Stomach (tissue), 8 donors: ENCODE measurements at regions not wholly inside any gene's neighbourhood (a gene's known extent, or its start where the extent isn't known, plus 50 kb on each side); places are given as distances from the start of the nearest gene placed in this dataset.

ENCODE experiments used
- DNase-seq, 2 donors: peaks; one replicate each; pipeline versions ENCODE4 v3.0.0 to v3.0.0-alpha.2; 2013 to 2019
- H3K27ac ChIP-seq, 5 donors: fragments of 200-600 bp in 4 of 5; sonication (generic) in 4 of 5; one replicate each; pipeline ENCODE4 v1.5.1; 2013 to 2019; ENCODE audit warnings: mild to moderate bottlenecking in 1 of 5, moderate library complexity in 1 of 5
- H3K27me3 ChIP-seq, 3 donors: fragments of 200-600 bp; sonication (generic); one replicate each; pipeline ENCODE4 v1.5.1; 2017 to 2019; ENCODE audit warnings: mixed run types in 1 of 3
- H3K36me3 ChIP-seq, 4 donors: fragments of 200-600 bp; sonication (generic); 1 replicate in 3 of 4; 2 replicates in 1 of 4; pipeline ENCODE4 v1.5.1; 2016 to 2019
- H3K4me1 ChIP-seq, 4 donors: fragments of 200-600 bp; sonication (generic); one replicate each; pipeline ENCODE4 v1.5.1; 2016 to 2019
- H3K4me3 ChIP-seq, 4 donors: fragments of 200-600 bp; sonication (generic) in 3 of 4; one replicate each; pipeline ENCODE4 v1.5.1; 2016 to 2019; ENCODE audit warnings: mild to moderate bottlenecking in 1 of 4
- H3K9me3 ChIP-seq, 4 donors: fragments of 200-600 bp; sonication (generic); one replicate each; pipeline ENCODE4 v1.5.1; 2016 to 2019
- EP300 ChIP-seq: sonication (generic); formaldehyde crosslinking; IDR thresholded peaks from one replicate; pipeline ENCODE4 v1.6.1; 2017; ENCODE audit warnings: antibody characterized with exemption
- POLR2A ChIP-seq, 4 donors: fragments of 450-650 bp; IDR thresholded peaks; one replicate each; pipeline ENCODE4 v1.6.1; 2016; ENCODE audit warnings: antibody characterized with exemption in 4 of 4, control low read depth in 2 of 4, mild to moderate bottlenecking in 1 of 4, moderate library complexity in 1 of 4
- POLR2AphosphoS5 ChIP-seq, 3 donors: sonication (generic); formaldehyde crosslinking; IDR thresholded peaks; one replicate each; pipeline ENCODE4 v1.6.1; 2016; ENCODE audit warnings: antibody characterized with exemption in 3 of 3
- whole genome bisulfite sequencing, 5 donors: extraction: QIAGEN DNeasy Blood & Tissue Kit in 3 of 5; methylation state at CpG; one replicate each; pipeline versions ENCODE4 v1.1.5 to v1.1.7; 2013 to 2018; 5-methylcytosine and 5-hydroxymethylcytosine counted together
- intact Hi-C: fragments of 100-400 bp; cut with DNase I; formaldehyde crosslinking; loops from one replicate; pipeline ENCODE4 v1.15.1; 2023; ENCODE audit warnings: low total_unique reads
- TF ChIP-seq, protein P1 (sequence below), 7 experiments: fragments of 450-650 bp in 4 of 7; fragments of 200-600 bp in 3 of 7; sonication (generic) in 3 of 7; IDR thresholded peaks; one replicate each; pipeline ENCODE4 v1.5.1; 2016 to 2019; ENCODE audit warnings: antibody characterized with exemption in 7 of 7, control low read depth in 2 of 7, mild to moderate bottlenecking in 1 of 7
- donor health status: healthy with polysubstance abuse.
- donor health status: Bipolar disorder and iron deficiency.
- donor health status: healthy.

DNA sequence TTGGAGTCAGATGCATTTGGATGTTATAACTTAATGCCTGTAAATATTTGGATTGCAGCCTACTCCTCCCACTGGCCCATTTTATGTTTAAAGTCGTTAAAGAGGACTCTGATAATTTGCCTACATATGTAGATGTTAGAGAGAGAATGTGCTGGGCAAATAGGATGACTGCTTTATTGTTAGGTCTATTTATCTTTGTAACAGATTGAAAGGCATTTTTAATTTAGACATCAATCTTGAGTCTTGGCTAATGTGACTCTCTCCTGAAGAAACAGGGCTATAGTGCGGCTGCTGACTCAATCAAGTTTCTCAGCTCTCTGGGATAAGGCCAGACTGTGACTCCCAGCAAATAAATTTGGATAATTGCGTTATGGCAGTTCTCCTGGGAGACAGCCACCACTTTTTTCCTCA, 1101.4 kb downstream of the CBLN2 start:
- WGBS, 5 donors: 23 to 31% (median 24%) methylated on average over 3 of the region's 3 CpGs
- peak in 1 of 2 donors; percentile 53 for DNase-seq
- Histone ChIP-seq H3K27ac (no peak overlapping the region), H3K27me3 (no peaks in the 10 kb centered on the region), H3K36me3 (no peaks in the 10 kb centered on the region), H3K9me3 (peaks cover 0 to 18% (median 7%) of the 10 kb centered on the region in 4 donors), H3K4me1 (no peaks in the 10 kb centered on the region), H3K4me3 (no peak overlapping the region)
- TF ChIP-seq POLR2A (IDR thresholded peaks at IDR 0.05) (no peak), POLR2AphosphoS5 (IDR thresholded peaks at IDR 0.05) (no peak), EP300 (no peak)
- TF ChIP-seq, protein P1, sequence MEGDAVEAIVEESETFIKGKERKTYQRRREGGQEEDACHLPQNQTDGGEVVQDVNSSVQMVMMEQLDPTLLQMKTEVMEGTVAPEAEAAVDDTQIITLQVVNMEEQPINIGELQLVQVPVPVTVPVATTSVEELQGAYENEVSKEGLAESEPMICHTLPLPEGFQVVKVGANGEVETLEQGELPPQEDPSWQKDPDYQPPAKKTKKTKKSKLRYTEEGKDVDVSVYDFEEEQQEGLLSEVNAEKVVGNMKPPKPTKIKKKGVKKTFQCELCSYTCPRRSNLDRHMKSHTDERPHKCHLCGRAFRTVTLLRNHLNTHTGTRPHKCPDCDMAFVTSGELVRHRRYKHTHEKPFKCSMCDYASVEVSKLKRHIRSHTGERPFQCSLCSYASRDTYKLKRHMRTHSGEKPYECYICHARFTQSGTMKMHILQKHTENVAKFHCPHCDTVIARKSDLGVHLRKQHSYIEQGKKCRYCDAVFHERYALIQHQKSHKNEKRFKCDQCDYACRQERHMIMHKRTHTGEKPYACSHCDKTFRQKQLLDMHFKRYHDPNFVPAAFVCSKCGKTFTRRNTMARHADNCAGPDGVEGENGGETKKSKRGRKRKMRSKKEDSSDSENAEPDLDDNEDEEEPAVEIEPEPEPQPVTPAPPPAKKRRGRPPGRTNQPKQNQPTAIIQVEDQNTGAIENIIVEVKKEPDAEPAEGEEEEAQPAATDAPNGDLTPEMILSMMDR (IDR thresholded peaks at IDR 0.05): no peak
- intact Hi-C loops: no loop called here

DNA sequence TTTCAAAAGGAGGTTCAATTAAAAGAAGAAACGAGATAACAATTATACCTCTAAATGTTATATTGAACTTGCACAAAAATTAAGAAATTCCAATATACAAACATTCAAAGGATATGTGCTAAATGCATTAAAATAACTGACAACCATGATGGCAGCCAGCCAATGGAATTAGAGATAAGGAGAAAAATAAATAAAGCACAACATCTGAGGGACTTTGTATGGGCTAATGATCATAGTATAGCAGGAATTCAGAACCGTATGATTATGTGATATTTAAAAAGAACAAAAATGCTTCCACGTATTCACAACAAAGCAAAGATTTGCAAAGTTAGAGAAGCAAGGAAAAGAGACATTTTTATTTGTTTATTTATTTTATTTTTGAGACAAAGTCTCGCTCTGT, 1103.0 kb downstream of the CBLN2 start:
- no peak for TF ChIP-seq POLR2AphosphoS5 (IDR thresholded peaks at IDR 0.05)
- Histone ChIP-seq H3K36me3 (no peaks in the 10 kb centered on the region), H3K4me3 (no peak overlapping the region), H3K9me3 (peaks cover 0 to 13% (median 2%) of the 10 kb centered on the region in 4 donors), H3K27me3 (no peaks in the 10 kb centered on the region), H3K4me1 (no peaks in the 10 kb centered on the region), H3K27ac (no peak overlapping the region)
- WGBS, 5 donors: 53 to 60% (median 56%) methylated on average over 4 of the region's 4 CpGs
- no peak for DNase-seq
- intact Hi-C loops: no loop called here

DNA sequence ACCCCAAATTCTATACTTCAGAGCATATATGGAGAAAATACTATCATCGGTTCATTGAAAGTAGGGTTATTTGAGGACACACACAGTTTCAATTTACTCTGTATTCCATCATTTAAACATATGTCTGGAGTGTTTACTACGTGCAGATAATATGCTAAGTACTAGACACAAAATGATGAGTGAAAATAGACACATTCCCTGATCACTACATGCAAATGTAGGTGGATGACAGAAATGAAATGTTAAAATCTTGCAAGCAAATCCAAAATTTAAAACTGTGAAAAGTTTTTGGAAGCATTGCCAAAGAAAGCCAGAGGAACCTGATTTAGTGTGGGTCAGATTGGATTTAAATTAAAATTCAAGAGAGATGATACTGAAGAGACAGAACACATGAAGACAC, 1106.6 kb downstream of the CBLN2 start:
- H3K4me1 ChIP-seq: no peaks in the 10 kb centered on the region
- intact Hi-C loops: no loop called here
- no peaks in the 10 kb centered on the region for H3K27me3 ChIP-seq
- 58 to 79% (median 72%) methylated on average over 2 of the region's 2 CpGs for WGBS, 5 donors
- peaks cover 0 to 4% (median 0%) of the 10 kb centered on the region in 4 donors for H3K9me3 ChIP-seq
- TF ChIP-seq POLR2AphosphoS5 (IDR thresholded peaks at IDR 0.05): no peak
- TF ChIP-seq POLR2A (IDR thresholded peaks at IDR 0.05): no peak
- TF ChIP-seq, protein P1 (IDR thresholded peaks at IDR 0.05): no peak
- TF ChIP-seq EP300: no peak
- no peak overlapping the region for H3K4me3 ChIP-seq
- no peak for DNase-seq
- no peaks in the 10 kb centered on the region for H3K36me3 ChIP-seq
- no peak overlapping the region for H3K27ac ChIP-seq

DNA sequence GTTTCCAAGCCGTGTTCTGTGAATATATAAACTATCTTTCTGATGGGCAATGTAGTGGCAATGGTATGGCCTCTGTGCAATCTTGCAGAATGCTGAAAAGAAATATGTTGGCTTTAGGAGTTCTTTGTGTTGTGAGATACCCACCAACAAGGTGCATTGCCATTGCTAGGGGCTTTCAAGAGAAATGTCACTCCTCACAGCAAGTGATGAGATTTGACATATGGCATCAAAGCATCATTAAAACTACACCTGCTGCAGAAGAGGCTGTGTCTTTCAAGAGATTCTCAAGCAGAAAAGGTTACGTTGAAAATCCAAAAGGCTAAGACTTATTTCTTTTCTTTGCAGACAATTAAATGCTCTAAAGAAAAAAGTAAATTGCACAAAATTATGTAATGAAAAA, 1110.8 kb downstream of the CBLN2 start:
- WGBS, 5 donors: 68 to 78% (median 70%) methylated on average over 2 of the region's 2 CpGs
- Histone ChIP-seq H3K4me3 (no peak overlapping the region), H3K27me3 (no peaks in the 10 kb centered on the region), H3K4me1 (no peaks in the 10 kb centered on the region), H3K9me3 (peaks cover 0 to under 1% (median 0%) of the 10 kb centered on the region in 4 donors), H3K36me3 (no peaks in the 10 kb centered on the region), H3K27ac (no peak overlapping the region)
- TF ChIP-seq POLR2AphosphoS5 (IDR thresholded peaks at IDR 0.05): no peak
- TF ChIP-seq, protein P1 (IDR thresholded peaks at IDR 0.05): no peak
- TF ChIP-seq POLR2A (IDR thresholded peaks at IDR 0.05): no peak
- no peak for TF ChIP-seq EP300
- no peak for DNase-seq
- intact Hi-C loops: no loop called here

DNA sequence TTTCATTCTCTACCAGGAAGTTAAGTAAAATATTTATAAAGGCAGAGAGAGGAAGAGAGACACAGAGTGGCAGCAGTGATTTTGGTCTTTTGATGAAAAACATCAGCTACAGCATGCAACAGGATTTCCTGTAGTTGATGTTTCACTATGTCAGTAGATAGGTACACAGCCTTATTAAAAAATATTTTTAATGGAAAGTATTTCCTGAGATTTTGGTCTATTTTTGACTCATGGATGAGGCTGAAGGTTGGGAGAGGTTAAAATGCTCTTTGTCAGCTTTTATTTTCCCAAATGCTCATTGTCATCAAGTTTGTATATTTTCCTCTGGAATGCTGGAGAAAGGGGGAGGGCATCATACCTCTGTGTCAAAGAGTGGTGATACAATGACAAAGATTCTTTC, 1112.5 kb downstream of the CBLN2 start:
- Histone ChIP-seq H3K27ac (no peak overlapping the region), H3K4me3 (no peak overlapping the region), H3K27me3 (no peaks in the 10 kb centered on the region), H3K9me3 (no peaks in the 10 kb centered on the region), H3K4me1 (no peaks in the 10 kb centered on the region), H3K36me3 (no peaks in the 10 kb centered on the region)
- TF ChIP-seq, protein P1 (IDR thresholded peaks at IDR 0.05): no peak
- TF ChIP-seq POLR2A (IDR thresholded peaks at IDR 0.05) (no peak), POLR2AphosphoS5 (IDR thresholded peaks at IDR 0.05) (no peak), EP300 (no peak)
- DNase-seq: no peak
- intact Hi-C loops: no loop called here
